ENCODE measurements at regions not wholly inside any gene's neighbourhood (a gene's known extent, or its start where the extent isn't known, plus 50 kb on each side); places are given as distances from the start of the nearest gene placed in this dataset.

- H3K27me3 Mint-ChIP-seq (ENCODE audit: low read depth): peaks cover 16% of the 10 kb centered on the region
- Histone ChIP-seq H2AFZ (ENCODE audit: low read length) (no peak overlapping the region), H2BK15ac (ENCODE audit: low read depth, low read length) (no peak overlapping the region), H3T11ph (ENCODE audit: low read length) (no peak overlapping the region), H4K91ac (ENCODE audit: insufficient read length, low read depth, low read length) (no peak overlapping the region), H3K23ac (ENCODE audit: insufficient read length, low read depth, low read length) (no peak overlapping the region), H3K79me1 (ENCODE audit: insufficient read depth, low read depth, low read length, poor library complexity, severe bottlenecking) (no peaks in the 10 kb centered on the region), H3K56ac (ENCODE audit: insufficient read length, low read depth, low read length) (no peak overlapping the region), H2BK5ac (ENCODE audit: insufficient read length, low read length) (no peak overlapping the region), H3K4me1 (ENCODE audit: insufficient read depth, low read length) (no peaks in the 10 kb centered on the region), H3K9me3 (ENCODE audit: control insufficient read depth, low read depth, low read length) (no peaks in the 10 kb centered on the region), H3K18ac (ENCODE audit: insufficient read length, low read depth, low read length) (no peak overlapping the region), H2BK12ac (ENCODE audit: insufficient read length, low read depth, low read length) (no peak overlapping the region), H4K8ac (replicated peaks; ENCODE audit: insufficient read length, low read depth, low read length) (no peak overlapping the region), H2BK120ac (ENCODE audit: low read depth, low read length, poor library complexity, severe bottlenecking) (no peak overlapping the region), H2BK20ac (ENCODE audit: low read depth, low read length, poor library complexity, severe bottlenecking) (no peak overlapping the region), H3K27ac (ENCODE audit: insufficient read length, low read depth, low read length) (no peak overlapping the region), H3K4me2 (ENCODE audit: insufficient read depth, insufficient read length, low read length) (no peak overlapping the region), H3K9ac (ENCODE audit: extremely low read depth, insufficient read length, low read length) (no peak overlapping the region), H3K23me2 (ENCODE audit: insufficient read length, low read depth, low read length, poor library complexity, severe bottlenecking) (no peaks in the 10 kb centered on the region), H2AK5ac (ENCODE audit: insufficient read length, low read length) (no peak overlapping the region), H3K79me2 (ENCODE audit: insufficient read depth, low read length) (no peaks in the 10 kb centered on the region), H3K4ac (ENCODE audit: low read depth, low read length) (no peak overlapping the region), H4K20me1 (ENCODE audit: control insufficient read depth, insufficient read depth, insufficient read length) (no peaks in the 10 kb centered on the region), H3K27me3 (ENCODE audit: insufficient read depth, low read length) (no peaks in the 10 kb centered on the region), H3K14ac (ENCODE audit: insufficient read depth, low read length) (no peak overlapping the region), H4K5ac (ENCODE audit: insufficient read length, low read depth, low read length) (no peak overlapping the region)
- no peaks in the 10 kb centered on the region; a peak in 1 of 5 replicates for H3K9me3 Mint-ChIP-seq
- H3K27ac Mint-ChIP-seq: no peak overlapping the region
- peaks cover 3% of the 10 kb centered on the region in 2 experiments; a peak in 2 of 4 replicates for H3K4me1 Mint-ChIP-seq
- no peaks in the 10 kb centered on the region for H3K36me3 Mint-ChIP-seq (ENCODE audit: insufficient read depth in 1 of 3, low read depth in 3 of 3)
- no peak for DNase-seq
- WGBS (ENCODE audit: extremely low coverage, insufficient read length, low lambda C conversion rate): no CpG with 5 or more reads among the region's 2 CpGs
- no peak overlapping the region for H3K4me3 Mint-ChIP-seq
- TF ChIP-seq, protein P1, sequence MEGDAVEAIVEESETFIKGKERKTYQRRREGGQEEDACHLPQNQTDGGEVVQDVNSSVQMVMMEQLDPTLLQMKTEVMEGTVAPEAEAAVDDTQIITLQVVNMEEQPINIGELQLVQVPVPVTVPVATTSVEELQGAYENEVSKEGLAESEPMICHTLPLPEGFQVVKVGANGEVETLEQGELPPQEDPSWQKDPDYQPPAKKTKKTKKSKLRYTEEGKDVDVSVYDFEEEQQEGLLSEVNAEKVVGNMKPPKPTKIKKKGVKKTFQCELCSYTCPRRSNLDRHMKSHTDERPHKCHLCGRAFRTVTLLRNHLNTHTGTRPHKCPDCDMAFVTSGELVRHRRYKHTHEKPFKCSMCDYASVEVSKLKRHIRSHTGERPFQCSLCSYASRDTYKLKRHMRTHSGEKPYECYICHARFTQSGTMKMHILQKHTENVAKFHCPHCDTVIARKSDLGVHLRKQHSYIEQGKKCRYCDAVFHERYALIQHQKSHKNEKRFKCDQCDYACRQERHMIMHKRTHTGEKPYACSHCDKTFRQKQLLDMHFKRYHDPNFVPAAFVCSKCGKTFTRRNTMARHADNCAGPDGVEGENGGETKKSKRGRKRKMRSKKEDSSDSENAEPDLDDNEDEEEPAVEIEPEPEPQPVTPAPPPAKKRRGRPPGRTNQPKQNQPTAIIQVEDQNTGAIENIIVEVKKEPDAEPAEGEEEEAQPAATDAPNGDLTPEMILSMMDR (conservative IDR thresholded peaks at IDR 0.05): no peak
Measured at GRCh38 chr1:34693081-34693480, 61.8 kb upstream of the GJB5 start.

All from H9 (cell line).